ENCODE measurements at regions not wholly inside any gene's neighbourhood (a gene's known extent, or its start where the extent isn't known, plus 50 kb on each side); places are given as distances from the start of the nearest gene placed in this dataset.

DNA sequence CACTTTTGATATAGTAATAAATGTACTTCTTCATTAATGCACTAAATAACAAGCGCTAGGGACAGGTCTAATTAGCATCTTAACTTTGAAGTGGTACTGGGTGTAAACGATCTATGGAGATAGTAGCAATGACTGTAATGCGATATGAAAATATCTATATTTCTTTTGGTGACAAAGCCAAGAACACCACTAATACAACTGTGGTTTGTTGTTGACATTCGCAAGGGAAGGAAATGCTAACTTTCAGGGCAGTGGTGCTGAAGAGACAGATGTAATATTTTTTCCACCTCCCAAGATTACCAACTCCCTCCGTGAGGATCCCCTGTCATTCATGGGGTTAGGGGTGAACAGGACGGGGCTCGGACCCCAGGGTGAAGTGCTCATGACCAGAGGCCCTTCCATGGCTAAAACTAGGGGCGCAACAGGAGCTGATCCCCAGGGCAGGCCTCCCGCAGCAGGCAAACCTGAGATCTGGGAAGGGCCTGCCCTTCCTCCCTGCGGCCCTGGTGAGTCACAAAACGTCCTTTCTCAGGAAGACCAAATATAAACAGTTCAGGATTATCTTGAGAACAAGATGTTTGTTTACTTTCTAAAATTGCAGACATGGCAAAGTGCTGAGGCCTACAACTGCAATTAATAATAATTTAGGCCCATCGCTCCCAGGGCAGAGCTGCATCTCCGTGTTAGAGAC, 65.0 kb upstream of the TOX2 start:
- DNase-seq = peak; percentile 81
- peak; percentile 80 for ATAC-seq (ENCODE audit: low read depth)
- in situ Hi-C loops (cut with MboI; ENCODE audit: low sequenced_read_pairs) = no loop called here
- TF ChIP-seq RFX5 (IDR thresholded peaks at IDR 0.05; ENCODE audit: low read depth, low read length) (no peak), MXI1 (IDR thresholded peaks at IDR 0.05; ENCODE audit: borderline replicate concordance, low read depth, low read length) (peak; percentile 10; the same call in 1 of the 2 replicates), CEBPB (IDR thresholded peaks at IDR 0.05; ENCODE audit: low read depth, low read length) (no peak), MAZ (IDR thresholded peaks at IDR 0.05; ENCODE audit: borderline replicate concordance, low read depth, low read length) (no peak), FOS (IDR thresholded peaks at IDR 0.05; ENCODE audit: low read depth, low read length) (peak; percentile 86), BHLHE40 (IDR thresholded peaks at IDR 0.05; ENCODE audit: low read depth, low read length) (no peak), CHD1 (IDR thresholded peaks at IDR 0.05; ENCODE audit: low read depth, low read length) (no peak), NFE2L2 (IDR thresholded peaks at IDR 0.05; ENCODE audit: low read depth, low read length) (no peak), RAD21 (IDR thresholded peaks at IDR 0.05; ENCODE audit: low read length) (peak; percentile 16), POLR2A (IDR thresholded peaks at IDR 0.05; ENCODE audit: low read depth, low read length) (no peak), RCOR1 (IDR thresholded peaks at IDR 0.05; ENCODE audit: insufficient replicate concordance, low read length) (no peak), MAFK (IDR thresholded peaks at IDR 0.05; ENCODE audit: low read depth, low read length) (peak; percentile 90)
- TF ChIP-seq, protein P1, sequence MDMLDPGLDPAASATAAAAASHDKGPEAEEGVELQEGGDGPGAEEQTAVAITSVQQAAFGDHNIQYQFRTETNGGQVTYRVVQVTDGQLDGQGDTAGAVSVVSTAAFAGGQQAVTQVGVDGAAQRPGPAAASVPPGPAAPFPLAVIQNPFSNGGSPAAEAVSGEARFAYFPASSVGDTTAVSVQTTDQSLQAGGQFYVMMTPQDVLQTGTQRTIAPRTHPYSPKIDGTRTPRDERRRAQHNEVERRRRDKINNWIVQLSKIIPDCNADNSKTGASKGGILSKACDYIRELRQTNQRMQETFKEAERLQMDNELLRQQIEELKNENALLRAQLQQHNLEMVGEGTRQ (IDR thresholded peaks at IDR 0.05; ENCODE audit: low read depth, low read length) = no peak
- TF ChIP-seq, protein P2, sequence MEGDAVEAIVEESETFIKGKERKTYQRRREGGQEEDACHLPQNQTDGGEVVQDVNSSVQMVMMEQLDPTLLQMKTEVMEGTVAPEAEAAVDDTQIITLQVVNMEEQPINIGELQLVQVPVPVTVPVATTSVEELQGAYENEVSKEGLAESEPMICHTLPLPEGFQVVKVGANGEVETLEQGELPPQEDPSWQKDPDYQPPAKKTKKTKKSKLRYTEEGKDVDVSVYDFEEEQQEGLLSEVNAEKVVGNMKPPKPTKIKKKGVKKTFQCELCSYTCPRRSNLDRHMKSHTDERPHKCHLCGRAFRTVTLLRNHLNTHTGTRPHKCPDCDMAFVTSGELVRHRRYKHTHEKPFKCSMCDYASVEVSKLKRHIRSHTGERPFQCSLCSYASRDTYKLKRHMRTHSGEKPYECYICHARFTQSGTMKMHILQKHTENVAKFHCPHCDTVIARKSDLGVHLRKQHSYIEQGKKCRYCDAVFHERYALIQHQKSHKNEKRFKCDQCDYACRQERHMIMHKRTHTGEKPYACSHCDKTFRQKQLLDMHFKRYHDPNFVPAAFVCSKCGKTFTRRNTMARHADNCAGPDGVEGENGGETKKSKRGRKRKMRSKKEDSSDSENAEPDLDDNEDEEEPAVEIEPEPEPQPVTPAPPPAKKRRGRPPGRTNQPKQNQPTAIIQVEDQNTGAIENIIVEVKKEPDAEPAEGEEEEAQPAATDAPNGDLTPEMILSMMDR (conservative IDR thresholded peaks at IDR 0.05; ENCODE audit: low read depth, low read length) = no peak
- TF ChIP-seq, protein P3, sequence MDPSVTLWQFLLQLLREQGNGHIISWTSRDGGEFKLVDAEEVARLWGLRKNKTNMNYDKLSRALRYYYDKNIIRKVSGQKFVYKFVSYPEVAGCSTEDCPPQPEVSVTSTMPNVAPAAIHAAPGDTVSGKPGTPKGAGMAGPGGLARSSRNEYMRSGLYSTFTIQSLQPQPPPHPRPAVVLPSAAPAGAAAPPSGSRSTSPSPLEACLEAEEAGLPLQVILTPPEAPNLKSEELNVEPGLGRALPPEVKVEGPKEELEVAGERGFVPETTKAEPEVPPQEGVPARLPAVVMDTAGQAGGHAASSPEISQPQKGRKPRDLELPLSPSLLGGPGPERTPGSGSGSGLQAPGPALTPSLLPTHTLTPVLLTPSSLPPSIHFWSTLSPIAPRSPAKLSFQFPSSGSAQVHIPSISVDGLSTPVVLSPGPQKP (IDR thresholded peaks at IDR 0.05; ENCODE audit: borderline replicate concordance, low read depth, low read length) = no peak

More for the DNA sequence above, 65.0 kb upstream of the TOX2 start:
- peak overlapping the region; percentile 51; the same call in 1 of the 3 replicates for H2BK15ac ChIP-seq (ENCODE audit: low read depth, low read length)
- dilution Hi-C loops (cut with HindIII; ENCODE audit: low sequenced_read_pairs, unreplicated experiment) = no loop called here
- H3K27ac ChIP-seq (ENCODE audit: insufficient read depth, low read length) = peak overlapping the region; percentile 70
- peak overlapping the region; percentile 53 for H3K14ac ChIP-seq (replicated peaks; ENCODE audit: low read depth, low read length)
- peaks cover 0 to 3% of the 10 kb centered on the region in 2 experiments; a peak in 1 of 4 replicates for H3K79me1 ChIP-seq (ENCODE audit: low read depth in 1 of 2, low read length in 2 of 2)
- no peaks in the 10 kb centered on the region for H3K9me3 ChIP-seq (ENCODE audit: control insufficient read depth, insufficient read depth, low read length)
- no peak overlapping the region for H2AK9ac ChIP-seq (replicated peaks; ENCODE audit: low read depth, low read length, poor library complexity)
- peak overlapping the region; percentile 82 for H2BK5ac ChIP-seq (ENCODE audit: low read depth, low read length, poor library complexity, severe bottlenecking)
- H3K4me2 ChIP-seq (ENCODE audit: low read depth, low read length) = peak overlapping the region; percentile 64
- no peak overlapping the region for H3K9ac ChIP-seq (ENCODE audit: low read depth, low read length)
- H3K27me3 ChIP-seq (ENCODE audit: control insufficient read depth, insufficient read depth, low read length) = no peaks in the 10 kb centered on the region
- no peak overlapping the region for H3K4me3 ChIP-seq (ENCODE audit: insufficient read depth, low read depth, low read length)
- H4K8ac ChIP-seq (ENCODE audit: low read depth in 2 of 2, low read length in 2 of 2) = peak overlapping the region in 1 of 2 experiments; percentile 68; a peak in 1 of 4 replicates
- H3K36me3 ChIP-seq (ENCODE audit: control insufficient read depth, insufficient read depth, low read length) = no peaks in the 10 kb centered on the region
- H2BK120ac ChIP-seq (ENCODE audit: low read depth, low read length) = peak overlapping the region; percentile 90
- H2AFZ ChIP-seq (replicated peaks; ENCODE audit: low read length, poor library complexity) = peak overlapping the region; percentile 85
- peak overlapping the region; percentile 2; the same call in 1 of the 2 replicates for H2AK5ac ChIP-seq (ENCODE audit: low read depth, low read length)
- peaks cover 17% of the 10 kb centered on the region for H3K9me1 ChIP-seq (ENCODE audit: insufficient read depth, low read length)
- ChIA-PET CTCF (no interaction called here), POLR2A (ENCODE audit: unreplicated experiment) (no interaction called here)
- intact Hi-C loops (cut with micrococcal nuclease) = no loop called here
- peak overlapping the region; percentile 65 for H4K5ac ChIP-seq (ENCODE audit: low read depth, low read length)
- H4K91ac ChIP-seq (ENCODE audit: insufficient read depth, low read depth, low read length) = peak overlapping the region; percentile 59; the same call in 1 of the 2 replicates
- H3K18ac ChIP-seq (ENCODE audit: low read depth, low read length) = peak overlapping the region; percentile 68; the same call in 1 of the 2 replicates
- peaks cover 10% of the 10 kb centered on the region for H3K4me1 ChIP-seq (ENCODE audit: control insufficient read depth, insufficient read depth, low read length)
- H2BK20ac ChIP-seq (ENCODE audit: low read depth, low read length) = peak overlapping the region; percentile 82
- no peaks in the 10 kb centered on the region for H4K20me1 ChIP-seq (ENCODE audit: insufficient read depth, low read length)
- peak overlapping the region; percentile 83 for H3K4ac ChIP-seq (ENCODE audit: low read depth, low read length)
- H3K56ac ChIP-seq (ENCODE audit: extremely low read depth, insufficient read depth, low read length) = 0 out of 2 replicates have a peak overlapping the region, but pooled peaks have one; percentile 20
- H3K23ac ChIP-seq (ENCODE audit: low read depth, low read length) = peak overlapping the region; percentile 78; the same call in 1 of the 2 replicates
- WGBS, 2 experiments (ENCODE audit: extremely low coverage in 2 of 2, insufficient read length in 1 of 2) = 14% methylated on average over 2 of the region's 13 CpGs; no CpG with 5 or more reads in 1 of the 2 experiments
- no TSS peak for BruUV-seq (replicated peaks)
